Panc1 (cell line): ENCODE measurements at regions not wholly inside any gene's neighbourhood (a gene's known extent, or its start where the extent isn't known, plus 50 kb on each side); places are given as distances from the start of the nearest gene placed in this dataset.

Experiments used
- ATAC-seq: fragments of 200-7000 bp; cut with Tn5 transposase; 2 replicates; pipeline ENCODE4 v1.9.1; 2020; ENCODE audit warnings: mild to moderate bottlenecking, moderate library complexity
- BruUV-seq: library from RNA; stranded (reverse); fragments of 400-500 nt; replicated peaks from 2 replicates; lab custom pipeline; 2021; lab: Mats Ljungman, UMichigan
- CTCF ChIA-PET: fragments of 300-600 bp; sonication (Branson Sonifier 250); formaldehyde crosslinking; loops from one replicate; lab custom pipeline; 2022; ENCODE audit warnings: antibody characterized with exemption; lab: Charles Lee
- POLR2A ChIA-PET: fragments of 300-600 bp; sonication (Branson Sonifier 250); formaldehyde crosslinking; loops from one replicate; lab custom pipeline; 2022; ENCODE audit warnings: antibody characterized with exemption; lab: Charles Lee
- DNase-seq: peaks from one replicate; pipeline ENCODE4 v3.0.0-alpha.2; 2010; ENCODE audit warnings: low read depth, low spot score
- H3K27ac ChIP-seq: 2 replicates; pipeline ENCODE4 v1.5.1; 2011; ENCODE audit warnings: mild to moderate bottlenecking, low read length, inconsistent platforms
- H3K27me3 ChIP-seq: fragments of 200-500 bp; sonication (Bioruptor generic); 2 replicates; pipeline ENCODE4 v1.6.0; 2014; ENCODE audit warnings: low read length, inconsistent platforms; ENCODE audit not compliant: control insufficient read depth, insufficient read depth
- H3K36me3 ChIP-seq: fragments of 200-500 bp; sonication (Bioruptor generic); 2 replicates; pipeline ENCODE4 v1.5.1; 2014; ENCODE audit warnings: inconsistent platforms, mild to moderate bottlenecking, low read length, moderate library complexity; ENCODE audit not compliant: control insufficient read depth, insufficient read depth
- H3K4me1 ChIP-seq: 2 replicates; pipeline ENCODE4 v1.5.1; 2011; ENCODE audit warnings: inconsistent platforms, mild to moderate bottlenecking, low read length, moderate library complexity; ENCODE audit not compliant: control insufficient read depth, insufficient read depth
- H3K4me3 ChIP-seq, 2 experiments: 2 replicates each; pipeline ENCODE4 v1.5.1; 2011 to 2012; ENCODE audit warnings: low read depth in 2 of 2, low read length in 2 of 2, mild to moderate bottlenecking in 2 of 2, inconsistent platforms in 1 of 2, moderate library complexity in 1 of 2
- H3K9me3 ChIP-seq: fragments of 200-500 bp; sonication (Bioruptor generic); 2 replicates; pipeline ENCODE4 v1.5.1; 2014; ENCODE audit warnings: low read depth, mild to moderate bottlenecking, inconsistent platforms, low read length, moderate library complexity; ENCODE audit not compliant: control insufficient read depth, insufficient read depth
- POLR2AphosphoS5 ChIP-seq: IDR thresholded peaks from 2 replicates; pipeline ENCODE4 v1.6.1; 2012; ENCODE audit warnings: mild to moderate bottlenecking, low read depth, low read length, moderate library complexity
- SIN3A ChIP-seq: IDR thresholded peaks from 2 replicates; pipeline ENCODE4 v1.6.1; 2012; ENCODE audit warnings: low read depth, mild to moderate bottlenecking, low read length, moderate library complexity, borderline replicate concordance; ENCODE audit not compliant: insufficient read depth
- TCF7L2 ChIP-seq: IDR thresholded peaks from 2 replicates; pipeline ENCODE4 v1.6.1; 2011; ENCODE audit warnings: mild to moderate bottlenecking, low read depth, low read length, inconsistent platforms
- in situ Hi-C: cut with HindIII; loops from 2 replicates; pipeline ENCODE4 v1.10.0; 2016; ENCODE audit warnings: low sequenced_read_pairs, low pct_unique_long_range_greater_than_20kb
- intact Hi-C: fragments of 100-400 bp; cut with micrococcal nuclease; formaldehyde crosslinking; loops from one replicate; pipeline ENCODE4 v1.10.0; 2022; ENCODE audit not compliant: unreplicated experiment
- TF ChIP-seq, protein P1 (sequence below), 2 experiments: IDR thresholded peaks; 2 replicates each; pipeline ENCODE4 v1.6.1; 2011 to 2012; ENCODE audit warnings: low read depth in 2 of 2, control low read depth in 1 of 2, low read length in 1 of 2, mild to moderate bottlenecking in 1 of 2, moderate library complexity in 1 of 2; ENCODE audit not compliant: insufficient read depth in 1 of 2
- TF ChIP-seq, protein P2 (sequence below): fragments of 450-650 bp; IDR thresholded peaks from 2 replicates; pipeline ENCODE4 v1.5.1; 2017; ENCODE audit warnings: mild to moderate bottlenecking

DNA sequence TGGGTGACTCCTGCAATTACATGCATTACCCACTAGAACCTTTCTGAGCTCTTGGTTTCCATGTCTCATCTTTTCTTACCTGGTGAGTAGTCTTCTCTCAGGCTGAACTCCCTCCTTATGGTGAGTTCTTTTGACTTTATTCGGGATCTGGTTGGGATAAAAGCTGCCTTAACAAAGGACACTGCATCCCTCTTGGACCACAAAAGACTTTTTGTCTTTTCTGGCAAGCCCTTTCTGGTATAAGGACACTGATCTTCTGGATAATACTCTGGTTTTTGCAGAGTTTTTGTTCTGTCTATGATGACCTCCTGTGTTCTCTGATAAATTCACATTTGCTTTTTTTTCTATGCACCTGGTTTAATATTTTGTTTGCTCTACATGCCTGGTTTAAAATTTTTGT lies 66.7 kb downstream of the SLITRK1 start:
- H3K27ac ChIP-seq = no peak overlapping the region
- ATAC-seq (no peak), DNase-seq (no peak)
- no peak for TF ChIP-seq SIN3A
- TF ChIP-seq POLR2AphosphoS5 = no peak
- TF ChIP-seq, protein P1, sequence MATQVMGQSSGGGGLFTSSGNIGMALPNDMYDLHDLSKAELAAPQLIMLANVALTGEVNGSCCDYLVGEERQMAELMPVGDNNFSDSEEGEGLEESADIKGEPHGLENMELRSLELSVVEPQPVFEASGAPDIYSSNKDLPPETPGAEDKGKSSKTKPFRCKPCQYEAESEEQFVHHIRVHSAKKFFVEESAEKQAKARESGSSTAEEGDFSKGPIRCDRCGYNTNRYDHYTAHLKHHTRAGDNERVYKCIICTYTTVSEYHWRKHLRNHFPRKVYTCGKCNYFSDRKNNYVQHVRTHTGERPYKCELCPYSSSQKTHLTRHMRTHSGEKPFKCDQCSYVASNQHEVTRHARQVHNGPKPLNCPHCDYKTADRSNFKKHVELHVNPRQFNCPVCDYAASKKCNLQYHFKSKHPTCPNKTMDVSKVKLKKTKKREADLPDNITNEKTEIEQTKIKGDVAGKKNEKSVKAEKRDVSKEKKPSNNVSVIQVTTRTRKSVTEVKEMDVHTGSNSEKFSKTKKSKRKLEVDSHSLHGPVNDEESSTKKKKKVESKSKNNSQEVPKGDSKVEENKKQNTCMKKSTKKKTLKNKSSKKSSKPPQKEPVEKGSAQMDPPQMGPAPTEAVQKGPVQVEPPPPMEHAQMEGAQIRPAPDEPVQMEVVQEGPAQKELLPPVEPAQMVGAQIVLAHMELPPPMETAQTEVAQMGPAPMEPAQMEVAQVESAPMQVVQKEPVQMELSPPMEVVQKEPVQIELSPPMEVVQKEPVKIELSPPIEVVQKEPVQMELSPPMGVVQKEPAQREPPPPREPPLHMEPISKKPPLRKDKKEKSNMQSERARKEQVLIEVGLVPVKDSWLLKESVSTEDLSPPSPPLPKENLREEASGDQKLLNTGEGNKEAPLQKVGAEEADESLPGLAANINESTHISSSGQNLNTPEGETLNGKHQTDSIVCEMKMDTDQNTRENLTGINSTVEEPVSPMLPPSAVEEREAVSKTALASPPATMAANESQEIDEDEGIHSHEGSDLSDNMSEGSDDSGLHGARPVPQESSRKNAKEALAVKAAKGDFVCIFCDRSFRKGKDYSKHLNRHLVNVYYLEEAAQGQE (IDR thresholded peaks at IDR 0.05; ENCODE audit: insufficient read depth in 1 of 2, low read depth in 2 of 2, low read length in 1 of 2) = no peak
- TF ChIP-seq, protein P2, sequence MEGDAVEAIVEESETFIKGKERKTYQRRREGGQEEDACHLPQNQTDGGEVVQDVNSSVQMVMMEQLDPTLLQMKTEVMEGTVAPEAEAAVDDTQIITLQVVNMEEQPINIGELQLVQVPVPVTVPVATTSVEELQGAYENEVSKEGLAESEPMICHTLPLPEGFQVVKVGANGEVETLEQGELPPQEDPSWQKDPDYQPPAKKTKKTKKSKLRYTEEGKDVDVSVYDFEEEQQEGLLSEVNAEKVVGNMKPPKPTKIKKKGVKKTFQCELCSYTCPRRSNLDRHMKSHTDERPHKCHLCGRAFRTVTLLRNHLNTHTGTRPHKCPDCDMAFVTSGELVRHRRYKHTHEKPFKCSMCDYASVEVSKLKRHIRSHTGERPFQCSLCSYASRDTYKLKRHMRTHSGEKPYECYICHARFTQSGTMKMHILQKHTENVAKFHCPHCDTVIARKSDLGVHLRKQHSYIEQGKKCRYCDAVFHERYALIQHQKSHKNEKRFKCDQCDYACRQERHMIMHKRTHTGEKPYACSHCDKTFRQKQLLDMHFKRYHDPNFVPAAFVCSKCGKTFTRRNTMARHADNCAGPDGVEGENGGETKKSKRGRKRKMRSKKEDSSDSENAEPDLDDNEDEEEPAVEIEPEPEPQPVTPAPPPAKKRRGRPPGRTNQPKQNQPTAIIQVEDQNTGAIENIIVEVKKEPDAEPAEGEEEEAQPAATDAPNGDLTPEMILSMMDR = no peak
- TF ChIP-seq TCF7L2 = no peak
- no peaks in the 10 kb centered on the region for H3K4me1 ChIP-seq
- POLR2A ChIA-PET = interaction anchor here (0.6 kb wide), 1 partner anchor 196 kb away, joined by 5 read pairs; no protein-coding TSS in a partner anchor
- H3K27me3 ChIP-seq = no peaks in the 10 kb centered on the region
- BruUV-seq = no TSS peak
- CTCF ChIA-PET = no interaction called here
- in situ Hi-C loops = no loop called here
- H3K4me3 ChIP-seq = no peak overlapping the region
- H3K9me3 ChIP-seq = no peaks in the 10 kb centered on the region
- no peaks in the 10 kb centered on the region for H3K36me3 ChIP-seq
- intact Hi-C loops = no loop called here

DNA sequence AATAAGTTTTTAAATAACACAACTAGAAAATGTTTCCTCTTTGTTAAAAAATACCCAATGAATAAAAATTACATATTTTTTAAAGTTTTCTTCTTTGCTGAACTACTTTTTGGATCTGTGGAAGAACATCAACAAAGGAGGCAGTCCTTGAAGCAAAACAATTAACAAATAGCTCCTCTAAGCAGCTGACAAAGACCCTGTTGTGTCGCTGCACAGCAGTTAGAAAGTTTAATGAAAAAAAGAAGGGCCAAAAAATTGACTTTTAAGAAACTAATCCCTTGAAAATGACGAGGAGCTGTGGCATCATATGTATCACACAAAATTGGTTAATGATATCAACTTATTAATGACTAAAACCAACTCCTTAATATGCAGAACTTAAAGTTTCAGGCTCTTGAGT lies 72.1 kb downstream of the SLITRK1 start:
- Histone ChIP-seq H3K9me3 (no peaks in the 10 kb centered on the region), H3K36me3 (no peaks in the 10 kb centered on the region), H3K27me3 (no peaks in the 10 kb centered on the region), H3K4me3 (no peak overlapping the region), H3K4me1 (no peaks in the 10 kb centered on the region), H3K27ac (no peak overlapping the region)
- DNase-seq (no peak), ATAC-seq (no peak)
- no TSS peak for BruUV-seq
- intact Hi-C loops = no loop called here
- in situ Hi-C loops = no loop called here
- ChIA-PET POLR2A (no interaction called here), CTCF (no interaction called here)
- no peak for TF ChIP-seq TCF7L2
- no peak for TF ChIP-seq SIN3A
- TF ChIP-seq POLR2AphosphoS5 = no peak
- TF ChIP-seq, protein P2 = no peak
- TF ChIP-seq, protein P1 (IDR thresholded peaks at IDR 0.05; ENCODE audit: insufficient read depth in 1 of 2, low read depth in 2 of 2, low read length in 1 of 2) = no peak
